GM12892 (cell line): ENCODE measurements at regions not wholly inside any gene's neighbourhood (a gene's known extent, or its start where the extent isn't known, plus 50 kb on each side); places are given as distances from the start of the nearest gene placed in this dataset.

Experiments
- DNase-seq: peaks from one replicate; pipeline ENCODE4 v3.0.0; 2011; ENCODE audit not compliant: insufficient read length
- FAIRE-seq: peaks from 2 replicates; lab custom pipeline; 2011; peaks lifted over from hg19 to GRCh38; lab: Jason Lieb, UNC
- POLR2A ChIP-seq: IDR thresholded peaks from 2 replicates; pipeline ENCODE4 v1.6.1; 2011; ENCODE audit warnings: low read depth, low read length, control low read depth
- POLR2AphosphoS5 ChIP-seq: IDR thresholded peaks from 2 replicates; pipeline ENCODE4 v1.6.1; 2011; ENCODE audit warnings: low read depth, low read length, control low read depth
- TAF1 ChIP-seq: IDR thresholded peaks from 2 replicates; pipeline ENCODE4 v1.6.1; 2011; ENCODE audit warnings: low read depth, mild to moderate bottlenecking, control low read depth, low read length, borderline replicate concordance

GRCh38 chr9:20291201-20291600 is 331.1 kb downstream of the MLLT3 start:
- TF ChIP-seq POLR2A (no peak), POLR2AphosphoS5 (no peak), TAF1 (no peak)
- no peak for FAIRE-seq

GRCh38 chr9:20290257-20290656 is 332.0 kb downstream of the MLLT3 start:
- FAIRE-seq: no peak
- no peak for TF ChIP-seq POLR2A
- TF ChIP-seq POLR2AphosphoS5: no peak
- no peak for TF ChIP-seq TAF1

More at GRCh38 chr9:20291201-20291600, 331.1 kb downstream of the MLLT3 start:
- no peak for DNase-seq

GRCh38 chr9:20289423-20290010 is 332.8 kb downstream of the MLLT3 start:
- no peak for DNase-seq
- no peak for FAIRE-seq
- TF ChIP-seq POLR2A: no peak
- TF ChIP-seq TAF1: no peak
- no peak for TF ChIP-seq POLR2AphosphoS5

More at GRCh38 chr9:20290257-20290656, 332.0 kb downstream of the MLLT3 start:
- DNase-seq: no peak

DNA sequence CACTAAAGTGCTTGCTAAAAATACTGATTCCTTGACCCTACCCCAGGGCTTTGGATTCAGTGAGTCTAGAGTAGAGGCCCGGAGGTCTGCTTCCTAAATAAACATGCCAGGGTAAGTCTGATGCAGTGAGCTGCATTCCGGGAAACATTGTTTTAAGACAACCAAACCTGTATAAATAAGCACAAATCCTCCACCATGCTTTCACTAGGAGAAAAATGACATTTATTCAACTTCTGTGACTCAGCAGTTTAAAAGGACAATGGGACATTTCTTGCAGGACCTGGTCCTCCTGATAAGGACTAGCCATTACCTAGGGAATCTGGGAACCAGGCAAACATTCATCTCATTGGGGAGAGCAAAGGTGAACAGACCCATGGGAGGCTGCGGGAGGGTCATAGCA is 335.3 kb downstream of the MLLT3 start:
- DNase-seq: no peak

GRCh38 chr9:20286154-20286700 is 336.1 kb downstream of the MLLT3 start:
- FAIRE-seq (no peak), DNase-seq (no peak)
- TF ChIP-seq POLR2A (no peak), POLR2AphosphoS5 (no peak), TAF1 (no peak)

More for the DNA sequence above, 335.3 kb downstream of the MLLT3 start:
- TF ChIP-seq POLR2AphosphoS5 (no peak), POLR2A (no peak), TAF1 (no peak)
- FAIRE-seq: no peak

DNA sequence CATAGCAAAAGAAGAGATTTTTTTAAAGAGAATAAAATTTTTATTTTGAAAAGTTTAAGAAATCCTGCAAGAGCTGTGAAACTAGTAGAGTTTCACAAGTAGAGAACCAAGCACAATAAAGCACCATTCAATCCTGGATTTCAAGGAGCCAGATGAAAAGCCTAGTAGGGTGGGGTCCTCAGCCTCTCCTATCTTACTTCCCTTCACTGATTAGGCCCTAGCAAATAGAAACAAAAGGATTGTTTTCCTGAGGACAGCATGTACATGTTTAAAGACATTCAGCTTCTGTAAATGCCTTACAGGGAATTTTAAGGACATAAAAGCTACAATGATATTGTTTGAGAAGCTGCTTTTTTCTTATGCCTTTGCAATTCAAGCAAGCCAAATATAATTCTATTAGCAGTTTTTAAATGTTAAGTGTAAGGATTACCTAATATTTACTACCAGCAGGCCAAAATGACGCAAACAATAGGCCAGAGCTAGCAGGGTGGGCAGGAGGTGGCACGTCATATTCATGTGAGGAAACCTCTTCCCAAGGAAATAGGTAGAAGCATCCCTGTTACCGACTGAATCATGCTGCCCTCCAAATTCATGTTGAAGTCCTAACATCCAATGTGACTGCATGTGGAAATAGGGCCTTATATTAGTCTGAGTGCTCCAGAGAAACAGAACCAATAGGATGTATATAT is 337.6 kb downstream of the MLLT3 start:
- DNase-seq (no peak), FAIRE-seq (no peak)
- TF ChIP-seq TAF1 (no peak), POLR2AphosphoS5 (no peak), POLR2A (no peak)

- DNase-seq: no peak
- TF ChIP-seq TAF1 (no peak), POLR2A (no peak), POLR2AphosphoS5 (no peak)
- no peak for FAIRE-seq
Measured at GRCh38 chr9:20280330-20280729, 342.0 kb downstream of the MLLT3 start.

DNA sequence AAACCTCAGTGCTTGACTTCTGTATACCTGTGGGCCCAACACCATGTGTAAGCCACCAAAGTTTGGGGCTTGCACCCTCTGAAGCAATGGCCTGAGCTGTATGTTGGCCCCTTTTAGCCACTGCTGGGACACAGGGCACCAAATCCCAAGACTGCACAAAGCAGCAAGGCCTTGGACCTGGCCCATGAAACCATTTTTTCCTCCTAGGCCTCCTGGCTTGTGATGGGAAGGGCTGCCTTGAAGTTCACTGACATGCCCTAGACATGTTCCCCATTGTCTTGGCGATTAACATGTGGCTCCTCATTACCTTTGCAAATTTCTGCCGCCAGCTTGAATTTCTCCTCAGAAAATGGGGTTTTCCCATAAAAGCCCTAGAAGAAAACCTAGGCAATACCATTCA is 345.5 kb downstream of the MLLT3 start:
- FAIRE-seq (no peak), DNase-seq (no peak)
- TF ChIP-seq POLR2A: no peak
- TF ChIP-seq POLR2AphosphoS5: no peak
- TF ChIP-seq TAF1: no peak

DNA sequence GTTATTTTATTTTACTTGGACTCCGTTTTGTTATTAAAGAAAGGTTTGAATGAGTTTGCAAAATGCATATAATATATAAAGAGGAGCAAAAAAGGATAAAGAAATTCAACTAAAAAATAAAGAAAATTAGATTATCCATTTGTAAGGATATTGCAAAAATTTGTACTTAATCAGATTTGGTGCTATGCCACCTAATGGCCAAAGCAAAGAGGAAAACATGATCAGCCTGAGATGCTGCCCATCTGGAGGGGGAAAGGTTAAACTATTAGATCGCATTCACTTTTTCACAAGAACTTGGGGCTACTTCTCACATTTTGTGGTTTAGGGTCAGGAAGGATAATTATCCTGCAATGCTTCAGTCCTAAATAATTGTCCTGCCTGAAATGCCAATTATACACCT is 350.6 kb downstream of the MLLT3 start:
- TF ChIP-seq TAF1 (no peak), POLR2A (no peak), POLR2AphosphoS5 (no peak)
- FAIRE-seq: no peak
- DNase-seq: no peak

DNA sequence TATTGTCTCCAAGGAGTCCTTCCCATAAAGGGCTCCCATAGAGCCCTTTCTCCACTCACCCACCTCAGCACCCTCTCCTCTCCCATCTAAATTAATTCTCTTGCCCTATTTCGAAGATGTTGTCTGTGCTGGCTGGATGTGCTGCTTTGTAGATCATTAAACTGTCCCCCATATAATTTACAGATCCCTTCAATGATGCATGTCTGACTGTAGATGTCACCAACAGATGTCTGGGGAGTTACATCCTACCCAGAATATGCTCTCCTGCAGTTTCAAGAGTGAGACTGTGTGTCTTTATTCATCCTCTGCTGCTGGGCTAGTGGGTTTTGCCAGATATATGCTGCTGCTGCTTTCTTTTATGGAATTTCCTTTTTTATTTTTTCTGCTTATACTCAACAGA is 351.2 kb downstream of the MLLT3 start:
- no peak for FAIRE-seq
- TF ChIP-seq TAF1: no peak
- TF ChIP-seq POLR2AphosphoS5: no peak
- no peak for TF ChIP-seq POLR2A
- no peak for DNase-seq

DNA sequence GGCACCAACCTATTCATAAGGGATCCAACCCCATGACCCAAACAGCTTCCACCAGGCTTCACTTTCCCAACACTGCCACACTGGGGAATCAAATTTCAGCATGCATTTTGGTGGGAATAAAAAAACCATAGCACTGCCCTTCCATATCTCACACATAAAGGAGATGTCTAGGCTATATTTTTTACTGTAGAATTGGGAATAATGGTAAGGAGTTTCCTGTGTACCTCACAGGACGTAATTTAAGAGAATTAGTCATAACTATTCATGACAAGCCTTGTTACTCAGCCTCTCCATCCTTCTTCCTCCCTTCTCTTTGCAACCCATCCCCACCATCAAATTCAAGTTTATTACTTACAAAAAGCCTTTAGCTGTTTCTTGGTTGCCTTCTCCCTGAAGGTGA is 352.1 kb downstream of the MLLT3 start:
- DNase-seq: no peak
- no peak for FAIRE-seq
- TF ChIP-seq TAF1: no peak
- no peak for TF ChIP-seq POLR2A
- no peak for TF ChIP-seq POLR2AphosphoS5
